ENCODE measurements at regions not wholly inside any gene's neighbourhood (a gene's known extent, or its start where the extent isn't known, plus 50 kb on each side); places are given as distances from the start of the nearest gene placed in this dataset.
"Not testable (repeated sequence)": the region's sequence is repeated elsewhere in the genome, so short reads cannot be mapped to it uniquely, and the experiment has no call there.

GRCh38 chr5:67747096-67747495, 468.5 kb upstream of the PIK3R1 start:
- no peak overlapping the region for H3K27ac ChIP-seq (ENCODE audit: poor library complexity, severe bottlenecking)
- no peaks in the 10 kb centered on the region for H3K9me3 ChIP-seq (ENCODE audit: severe bottlenecking)
- H3K4me3 ChIP-seq (ENCODE audit: severe bottlenecking) = no peak overlapping the region
- ATAC-seq (ENCODE audit: low read depth) (no peak), DNase-seq (ENCODE audit: low spot score) (no peak)
- TF ChIP-seq, protein P1, sequence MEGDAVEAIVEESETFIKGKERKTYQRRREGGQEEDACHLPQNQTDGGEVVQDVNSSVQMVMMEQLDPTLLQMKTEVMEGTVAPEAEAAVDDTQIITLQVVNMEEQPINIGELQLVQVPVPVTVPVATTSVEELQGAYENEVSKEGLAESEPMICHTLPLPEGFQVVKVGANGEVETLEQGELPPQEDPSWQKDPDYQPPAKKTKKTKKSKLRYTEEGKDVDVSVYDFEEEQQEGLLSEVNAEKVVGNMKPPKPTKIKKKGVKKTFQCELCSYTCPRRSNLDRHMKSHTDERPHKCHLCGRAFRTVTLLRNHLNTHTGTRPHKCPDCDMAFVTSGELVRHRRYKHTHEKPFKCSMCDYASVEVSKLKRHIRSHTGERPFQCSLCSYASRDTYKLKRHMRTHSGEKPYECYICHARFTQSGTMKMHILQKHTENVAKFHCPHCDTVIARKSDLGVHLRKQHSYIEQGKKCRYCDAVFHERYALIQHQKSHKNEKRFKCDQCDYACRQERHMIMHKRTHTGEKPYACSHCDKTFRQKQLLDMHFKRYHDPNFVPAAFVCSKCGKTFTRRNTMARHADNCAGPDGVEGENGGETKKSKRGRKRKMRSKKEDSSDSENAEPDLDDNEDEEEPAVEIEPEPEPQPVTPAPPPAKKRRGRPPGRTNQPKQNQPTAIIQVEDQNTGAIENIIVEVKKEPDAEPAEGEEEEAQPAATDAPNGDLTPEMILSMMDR (IDR thresholded peaks at IDR 0.05; ENCODE audit: poor library complexity, severe bottlenecking) = no peak
- H3K4me1 ChIP-seq (ENCODE audit: insufficient read depth, poor library complexity, severe bottlenecking) = no peaks in the 10 kb centered on the region
- H3K36me3 ChIP-seq (ENCODE audit: low read depth) = no peaks in the 10 kb centered on the region
- no peaks in the 10 kb centered on the region for H3K27me3 ChIP-seq (ENCODE audit: insufficient read depth, poor library complexity, severe bottlenecking)

GRCh38 chr5:67746608-67747007, 468.9 kb upstream of the PIK3R1 start:
- H3K4me3 ChIP-seq (ENCODE audit: severe bottlenecking); H3K9me3 ChIP-seq (ENCODE audit: severe bottlenecking); H3K27me3 ChIP-seq (ENCODE audit: insufficient read depth, poor library complexity, severe bottlenecking); ATAC-seq (ENCODE audit: low read depth); H3K36me3 ChIP-seq (ENCODE audit: low read depth); DNase-seq (ENCODE audit: low spot score); H3K27ac ChIP-seq (ENCODE audit: poor library complexity, severe bottlenecking); H3K4me1 ChIP-seq (ENCODE audit: insufficient read depth, poor library complexity, severe bottlenecking): not testable (repeated sequence)

DNA sequence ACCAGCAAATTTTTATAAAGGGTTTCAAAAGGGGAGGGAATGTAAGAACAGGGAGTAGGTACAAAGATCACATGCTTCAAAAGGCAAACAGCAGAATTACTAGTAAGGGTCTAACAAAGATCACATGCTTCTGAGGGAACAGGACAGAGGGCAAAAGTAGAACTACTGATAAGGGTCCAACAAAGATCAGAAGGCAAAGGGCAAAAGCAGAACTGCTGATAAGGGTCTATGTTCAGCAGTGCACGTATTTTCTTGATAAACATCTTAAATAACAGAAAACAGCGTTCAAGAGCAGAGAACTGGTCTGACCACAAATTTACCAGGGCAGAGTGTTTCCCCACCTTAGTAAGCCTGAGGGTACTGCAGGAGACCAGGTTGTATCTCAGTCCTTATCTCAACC, 469.5 kb upstream of the PIK3R1 start:
- TF ChIP-seq, protein P1 (IDR thresholded peaks at IDR 0.05; ENCODE audit: poor library complexity, severe bottlenecking) = no peak
- no peak overlapping the region for H3K27ac ChIP-seq (ENCODE audit: poor library complexity, severe bottlenecking)
- DNase-seq (ENCODE audit: low spot score) (no peak), ATAC-seq (ENCODE audit: low read depth) (no peak)
- H3K27me3 ChIP-seq (ENCODE audit: insufficient read depth, poor library complexity, severe bottlenecking) = no peaks in the 10 kb centered on the region
- no peaks in the 10 kb centered on the region for H3K36me3 ChIP-seq (ENCODE audit: low read depth)
- H3K4me3 ChIP-seq (ENCODE audit: severe bottlenecking) = no peak overlapping the region
- no peaks in the 10 kb centered on the region for H3K4me1 ChIP-seq (ENCODE audit: insufficient read depth, poor library complexity, severe bottlenecking)
- no peaks in the 10 kb centered on the region for H3K9me3 ChIP-seq (ENCODE audit: severe bottlenecking)

DNA sequence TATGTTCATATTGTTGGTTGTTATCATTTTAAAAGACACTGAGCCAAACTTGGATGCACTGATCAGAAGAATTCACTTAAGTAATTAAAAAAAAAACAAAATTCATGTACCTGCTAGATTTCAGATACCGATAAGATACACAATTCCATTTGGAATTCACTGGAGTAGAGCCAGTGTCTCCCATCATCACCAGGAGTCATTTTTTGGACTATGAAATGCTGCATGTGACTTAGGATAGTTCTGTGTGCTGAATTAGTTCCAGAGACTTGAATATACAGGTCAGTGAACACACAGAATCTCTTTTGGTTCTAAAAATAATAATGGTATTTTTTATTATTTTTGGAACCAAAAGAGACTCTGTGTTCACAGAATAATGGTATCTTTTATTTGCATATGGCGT, 482.6 kb upstream of the PIK3R1 start:
- no peak for ATAC-seq (ENCODE audit: low read depth)
- Histone ChIP-seq H3K27ac (ENCODE audit: poor library complexity, severe bottlenecking) (no peak overlapping the region), H3K27me3 (ENCODE audit: insufficient read depth, poor library complexity, severe bottlenecking) (no peaks in the 10 kb centered on the region), H3K9me3 (ENCODE audit: severe bottlenecking) (no peaks in the 10 kb centered on the region), H3K36me3 (ENCODE audit: low read depth) (no peaks in the 10 kb centered on the region), H3K4me1 (ENCODE audit: insufficient read depth, poor library complexity, severe bottlenecking) (peaks cover 8% of the 10 kb centered on the region), H3K4me3 (ENCODE audit: severe bottlenecking) (no peak overlapping the region)
- TF ChIP-seq, protein P1 (IDR thresholded peaks at IDR 0.05; ENCODE audit: poor library complexity, severe bottlenecking) = no peak
- DNase-seq (ENCODE audit: low spot score) = no peak

DNA sequence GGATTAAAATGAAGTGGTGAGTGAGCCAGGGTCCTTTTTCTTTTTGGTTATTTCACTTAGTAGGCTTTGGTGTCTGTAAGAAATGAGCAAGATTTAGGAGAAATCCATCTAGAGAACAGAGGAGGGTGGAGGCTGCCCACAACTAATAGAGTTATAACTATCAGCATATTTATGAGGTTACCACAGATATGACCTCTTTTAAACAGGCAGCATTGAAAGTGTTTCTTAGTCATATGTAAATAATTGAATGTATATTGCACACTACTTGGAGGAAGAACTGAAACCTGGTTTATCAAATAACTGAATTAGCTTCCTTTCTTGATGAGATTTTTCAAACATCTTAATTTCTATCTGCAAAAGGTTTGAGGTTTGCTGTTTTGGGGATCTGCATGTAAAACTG, 483.1 kb upstream of the PIK3R1 start:
- no peaks in the 10 kb centered on the region for H3K9me3 ChIP-seq (ENCODE audit: severe bottlenecking)
- TF ChIP-seq, protein P1 (IDR thresholded peaks at IDR 0.05; ENCODE audit: poor library complexity, severe bottlenecking) = no peak
- ATAC-seq (ENCODE audit: low read depth) (no peak), DNase-seq (ENCODE audit: low spot score) (no peak)
- H3K27ac ChIP-seq (ENCODE audit: poor library complexity, severe bottlenecking) = no peak overlapping the region
- H3K4me3 ChIP-seq (ENCODE audit: severe bottlenecking) = no peak overlapping the region
- H3K27me3 ChIP-seq (ENCODE audit: insufficient read depth, poor library complexity, severe bottlenecking) = no peaks in the 10 kb centered on the region
- H3K4me1 ChIP-seq (ENCODE audit: insufficient read depth, poor library complexity, severe bottlenecking) = peaks cover 8% of the 10 kb centered on the region
- no peaks in the 10 kb centered on the region for H3K36me3 ChIP-seq (ENCODE audit: low read depth)

Data from RWPE2 (cell line).